PC-9 (cell line): ENCODE measurements at regions not wholly inside any gene's neighbourhood (a gene's known extent, or its start where the extent isn't known, plus 50 kb on each side); places are given as distances from the start of the nearest gene placed in this dataset.

Experiments used
- EZH2 ChIP-seq: fragments of 200-600 bp; sonication (generic); IDR thresholded peaks from 2 replicates; pipeline ENCODE4 v1.8.0; 2017; ENCODE audit warnings: antibody characterized with exemption, low read depth
- TF ChIP-seq, protein P1 (sequence below): fragments of 200-600 bp; sonication (generic); conservative IDR thresholded peaks from 2 replicates; pipeline ENCODE4 v1.6.1; 2017; ENCODE audit warnings: mixed run types, antibody characterized with exemption, mild to moderate bottlenecking, moderate library complexity

DNA sequence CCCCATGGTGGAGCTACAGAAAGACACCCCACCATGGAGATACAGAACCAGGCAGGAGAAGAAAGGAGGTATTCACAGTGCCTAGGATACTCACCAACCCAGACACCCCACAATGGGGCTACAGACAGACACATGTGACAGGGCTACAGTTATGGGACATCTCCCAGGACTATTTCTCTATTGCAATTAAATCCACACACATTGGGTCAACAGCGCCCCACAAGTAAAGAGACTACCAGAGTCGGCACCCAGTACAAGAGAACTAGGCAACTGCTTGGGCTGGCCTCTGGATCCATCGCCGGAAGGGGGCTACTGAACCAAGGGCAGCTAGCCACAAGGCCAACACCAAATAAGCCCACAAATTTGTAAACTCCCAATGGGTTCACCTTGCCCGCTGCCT lies 310.1 kb upstream of the NCKAP5 start:
- TF ChIP-seq, protein P1, sequence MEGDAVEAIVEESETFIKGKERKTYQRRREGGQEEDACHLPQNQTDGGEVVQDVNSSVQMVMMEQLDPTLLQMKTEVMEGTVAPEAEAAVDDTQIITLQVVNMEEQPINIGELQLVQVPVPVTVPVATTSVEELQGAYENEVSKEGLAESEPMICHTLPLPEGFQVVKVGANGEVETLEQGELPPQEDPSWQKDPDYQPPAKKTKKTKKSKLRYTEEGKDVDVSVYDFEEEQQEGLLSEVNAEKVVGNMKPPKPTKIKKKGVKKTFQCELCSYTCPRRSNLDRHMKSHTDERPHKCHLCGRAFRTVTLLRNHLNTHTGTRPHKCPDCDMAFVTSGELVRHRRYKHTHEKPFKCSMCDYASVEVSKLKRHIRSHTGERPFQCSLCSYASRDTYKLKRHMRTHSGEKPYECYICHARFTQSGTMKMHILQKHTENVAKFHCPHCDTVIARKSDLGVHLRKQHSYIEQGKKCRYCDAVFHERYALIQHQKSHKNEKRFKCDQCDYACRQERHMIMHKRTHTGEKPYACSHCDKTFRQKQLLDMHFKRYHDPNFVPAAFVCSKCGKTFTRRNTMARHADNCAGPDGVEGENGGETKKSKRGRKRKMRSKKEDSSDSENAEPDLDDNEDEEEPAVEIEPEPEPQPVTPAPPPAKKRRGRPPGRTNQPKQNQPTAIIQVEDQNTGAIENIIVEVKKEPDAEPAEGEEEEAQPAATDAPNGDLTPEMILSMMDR, result no peak
- TF ChIP-seq EZH2, result no peak
